Mesodermal cell (in vitro differentiated cells): ENCODE measurements at regions not wholly inside any gene's neighbourhood (a gene's known extent, or its start where the extent isn't known, plus 50 kb on each side); places are given as distances from the start of the nearest gene placed in this dataset.

ENCODE experiments used
- H3K27ac ChIP-seq: 2 replicates; pipeline ENCODE4 v1.7.0; 2013; ENCODE audit warnings: mild to moderate bottlenecking, low read depth, low read length, moderate library complexity; ENCODE audit not compliant: severe bottlenecking
- H3K36me3 ChIP-seq: 2 replicates; pipeline ENCODE4 v1.7.1; 2013; ENCODE audit warnings: mild to moderate bottlenecking, low read length, moderate library complexity; ENCODE audit not compliant: control insufficient read depth, insufficient read depth
- H3K4me1 ChIP-seq: one replicate; pipeline ENCODE4 v1.7.1; 2013; ENCODE audit warnings: mild to moderate bottlenecking, low read length; ENCODE audit not compliant: insufficient read depth, control insufficient read depth, poor library complexity, severe bottlenecking
- H3K4me3 ChIP-seq: 2 replicates; pipeline ENCODE4 v1.7.0; 2013; ENCODE audit warnings: low read length, control low read depth, mild to moderate bottlenecking; ENCODE audit not compliant: insufficient read depth, poor library complexity, severe bottlenecking; ENCODE audit errors: extremely low read depth
- H3K9me3 ChIP-seq: 2 replicates; pipeline ENCODE4 v1.7.1; 2013; ENCODE audit warnings: mild to moderate bottlenecking, low read length, moderate library complexity; ENCODE audit not compliant: control insufficient read depth
- WGBS, 2 experiments: methylation state at CpG; one replicate each; pipeline ENCODE4 v1.1.5; 2013; ENCODE audit warnings: missing lambda C conversion rate in 2 of 2; ENCODE audit not compliant: insufficient coverage in 2 of 2; 5-methylcytosine and 5-hydroxymethylcytosine counted together

DNA sequence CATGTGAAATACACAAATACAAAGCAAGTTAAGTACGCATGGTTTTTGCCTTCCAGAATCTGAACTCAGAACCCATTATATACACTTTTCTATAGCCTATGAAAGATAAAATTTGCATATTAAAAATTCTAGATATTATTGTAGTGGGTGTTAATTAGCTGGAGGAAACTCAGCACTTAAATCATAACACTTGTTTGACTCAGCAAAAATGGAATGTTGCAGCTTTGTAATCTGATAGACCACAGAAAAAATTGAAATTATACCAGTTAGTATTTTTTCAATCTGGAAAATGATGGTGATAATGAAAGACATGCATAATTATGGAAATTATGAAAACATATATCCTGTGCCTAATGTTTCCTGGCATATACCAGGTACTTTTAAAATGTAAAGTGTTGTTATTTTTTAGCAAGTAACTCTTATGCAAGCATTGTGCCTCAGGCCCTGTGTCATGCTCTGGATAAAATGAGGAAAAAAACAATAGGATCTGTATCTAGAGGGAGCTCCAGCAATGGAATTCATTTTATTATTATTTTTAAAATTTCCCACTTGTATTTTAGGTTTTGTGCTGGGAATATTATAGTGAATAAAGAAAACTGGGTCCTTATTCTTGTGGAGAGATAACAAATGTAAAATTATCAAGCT is 490.4 kb upstream of the SEMA3A start:
- no peaks in the 10 kb centered on the region for H3K36me3 ChIP-seq
- H3K27ac ChIP-seq: no peak overlapping the region
- H3K9me3 ChIP-seq: no peaks in the 10 kb centered on the region
- WGBS, 2 experiments: no CpG with 5 or more reads among the region's 1 CpG
- no peaks in the 10 kb centered on the region for H3K4me1 ChIP-seq
- H3K4me3 ChIP-seq: no peak overlapping the region

- H3K4me3 ChIP-seq: no peak overlapping the region
- H3K36me3 ChIP-seq: no peaks in the 10 kb centered on the region
- 85 to 100% methylated on average over 1 of the region's 2 CpGs for WGBS, 2 experiments
- no peaks in the 10 kb centered on the region for H3K4me1 ChIP-seq
- H3K27ac ChIP-seq: no peak overlapping the region
- no peaks in the 10 kb centered on the region for H3K9me3 ChIP-seq
Observed at GRCh38 chr7:84682543-84682942, 488.0 kb upstream of the SEMA3A start.

DNA sequence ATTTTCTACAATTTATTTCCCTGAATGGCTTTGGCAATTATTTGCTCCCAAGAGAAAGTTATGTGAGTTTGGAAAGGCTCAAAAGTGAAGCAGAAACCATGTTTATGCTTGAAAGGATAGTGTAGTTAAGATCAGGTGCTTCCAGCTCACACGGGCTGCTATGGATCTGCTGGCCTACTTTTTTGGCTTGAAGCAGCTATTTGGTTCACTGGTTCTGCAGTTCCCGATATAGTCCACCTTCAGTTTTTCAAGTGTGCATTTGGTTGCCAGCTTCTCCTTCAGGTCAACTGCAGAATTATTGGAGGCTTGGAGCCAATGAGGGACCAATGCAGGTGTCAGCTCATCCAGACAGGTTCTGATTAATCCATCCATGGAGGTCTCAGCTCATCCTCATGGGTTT is 484.3 kb upstream of the SEMA3A start:
- H3K4me3 ChIP-seq: no peak overlapping the region
- 78 to 94% methylated on average over 2 of the region's 2 CpGs for WGBS, 2 experiments
- no peaks in the 10 kb centered on the region for H3K36me3 ChIP-seq
- no peaks in the 10 kb centered on the region for H3K4me1 ChIP-seq
- H3K27ac ChIP-seq: no peak overlapping the region
- no peaks in the 10 kb centered on the region for H3K9me3 ChIP-seq

DNA sequence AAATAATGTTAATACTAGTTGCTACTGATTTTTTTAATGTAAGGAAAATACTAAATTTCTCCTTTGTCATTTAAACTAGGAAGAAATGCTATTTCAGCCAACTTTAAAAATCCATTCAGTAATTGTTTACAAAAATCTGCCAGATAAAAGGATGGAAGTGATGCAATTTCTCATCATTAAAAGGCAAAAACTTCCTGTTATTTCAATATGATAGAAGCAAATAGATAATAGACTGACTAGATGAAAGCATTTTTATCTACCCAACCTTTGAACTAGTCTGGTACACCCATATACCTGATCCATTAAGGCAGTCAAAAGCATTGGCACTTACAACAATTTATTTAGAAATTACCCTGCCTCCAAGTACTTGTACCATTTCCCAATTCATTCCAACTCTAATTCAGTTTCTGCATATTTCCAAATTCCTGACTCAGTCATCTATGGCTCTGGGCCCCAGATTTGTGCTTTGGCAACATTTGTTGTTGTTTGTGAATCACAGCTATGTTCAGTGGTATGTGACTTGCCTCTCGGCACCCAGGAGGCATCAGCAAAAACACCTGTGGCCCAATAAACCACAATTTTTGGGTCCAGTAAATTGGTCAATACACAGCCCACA is 482.6 kb upstream of the SEMA3A start:
- H3K4me1 ChIP-seq: no peaks in the 10 kb centered on the region

DNA sequence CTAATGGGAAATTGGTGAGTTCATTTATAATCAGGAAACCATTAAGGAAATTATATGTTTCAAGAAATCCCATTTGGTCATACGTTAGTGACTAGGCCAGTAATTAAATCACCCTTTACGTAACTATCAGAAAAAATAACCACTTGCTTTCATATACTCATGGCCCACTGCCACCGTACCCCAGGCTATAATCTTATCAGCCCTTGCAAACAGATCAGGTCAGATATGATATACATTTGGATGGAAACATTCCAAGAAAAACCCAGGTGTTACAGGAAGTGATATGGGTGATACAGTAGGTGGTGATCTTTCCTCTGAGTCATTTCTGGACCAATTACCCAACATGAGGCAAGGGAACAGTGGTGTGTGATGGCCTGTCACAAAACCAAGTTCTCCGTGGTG is 481.0 kb upstream of the SEMA3A start:
- no peak overlapping the region for H3K27ac ChIP-seq
- WGBS, 2 experiments: 100% methylated on average over 2 of the region's 4 CpGs; no CpG with 5 or more reads in 1 of the 2 experiments
- H3K4me1 ChIP-seq: no peaks in the 10 kb centered on the region
- H3K9me3 ChIP-seq: no peaks in the 10 kb centered on the region
- no peak overlapping the region for H3K4me3 ChIP-seq
- H3K36me3 ChIP-seq: no peaks in the 10 kb centered on the region

More for the DNA sequence above, 482.6 kb upstream of the SEMA3A start:
- Histone ChIP-seq H3K4me3 (no peak overlapping the region), H3K36me3 (no peaks in the 10 kb centered on the region), H3K27ac (no peak overlapping the region), H3K9me3 (no peaks in the 10 kb centered on the region)
- no CpG with 5 or more reads among the region's 1 CpG for WGBS, 2 experiments

DNA sequence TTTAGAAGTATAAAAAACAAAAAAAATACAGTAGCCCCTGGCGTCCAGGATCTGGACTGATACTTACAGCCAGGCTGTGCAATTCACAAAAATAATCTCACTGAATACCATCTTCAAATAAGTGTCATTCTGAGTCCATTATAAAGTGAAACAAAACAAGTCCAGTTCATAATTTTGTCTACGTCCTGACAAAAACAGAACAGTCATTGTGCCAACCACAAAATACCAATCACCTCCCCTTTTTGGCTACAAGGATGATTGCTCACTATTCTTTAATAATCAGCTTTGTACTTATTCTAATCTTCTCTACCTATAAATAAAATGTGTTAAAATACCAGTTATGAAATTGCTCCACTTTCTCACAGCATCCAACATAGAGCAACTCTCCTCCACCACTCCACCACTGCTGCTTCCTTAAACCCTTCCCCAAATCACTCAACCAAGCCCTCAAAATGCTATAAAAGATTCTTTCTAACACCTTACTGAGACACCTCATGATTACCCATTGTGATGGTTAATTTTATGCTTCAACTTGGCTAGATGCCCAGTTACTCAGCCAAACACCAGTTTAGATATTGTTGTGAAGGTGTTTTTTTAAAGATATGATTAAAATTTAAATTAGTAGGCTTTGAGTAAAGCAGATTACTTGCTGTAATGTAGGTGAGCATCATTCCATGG is 479.8 kb upstream of the SEMA3A start:
- Histone ChIP-seq H3K36me3 (no peaks in the 10 kb centered on the region), H3K27ac (no peak overlapping the region), H3K4me1 (no peaks in the 10 kb centered on the region), H3K4me3 (no peak overlapping the region), H3K9me3 (no peaks in the 10 kb centered on the region)
- 92% methylated on average over 1 of the region's 2 CpGs; no CpG with 5 or more reads in 1 of the 2 experiments for WGBS, 2 experiments

DNA sequence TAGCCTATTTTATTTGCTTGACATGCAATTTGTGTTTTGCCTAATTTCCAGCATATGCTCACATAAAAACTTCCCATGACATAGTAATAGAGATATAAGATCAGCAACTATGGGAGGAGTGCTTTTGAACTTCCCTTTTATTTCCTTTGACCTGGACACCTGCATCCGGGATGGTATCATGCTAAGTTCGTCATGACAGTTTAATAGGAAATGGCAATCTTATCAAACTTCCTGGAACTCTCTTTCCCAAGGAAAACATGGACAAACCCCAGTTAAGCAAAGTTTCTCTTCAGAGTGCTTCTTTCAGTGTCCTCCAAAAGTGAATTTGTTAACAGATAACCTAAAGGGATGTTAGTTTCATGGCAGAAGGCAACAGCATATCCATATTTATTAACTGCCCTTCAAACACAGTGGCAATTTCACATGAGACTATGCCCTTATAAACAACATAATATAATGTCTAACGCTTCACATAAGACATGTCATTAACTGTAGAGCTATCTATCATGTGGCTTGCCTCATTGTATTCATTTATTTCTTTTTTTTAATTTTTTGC is 474.7 kb upstream of the SEMA3A start:
- Histone ChIP-seq H3K36me3 (no peaks in the 10 kb centered on the region), H3K4me3 (no peak overlapping the region), H3K4me1 (no peaks in the 10 kb centered on the region), H3K27ac (no peak overlapping the region), H3K9me3 (no peaks in the 10 kb centered on the region)
- WGBS, 2 experiments: 92 to 94% methylated on average over 2 of the region's 3 CpGs

- Histone ChIP-seq H3K4me1 (no peaks in the 10 kb centered on the region), H3K27ac (no peak overlapping the region), H3K4me3 (no peak overlapping the region), H3K9me3 (no peaks in the 10 kb centered on the region), H3K36me3 (no peaks in the 10 kb centered on the region)
- no CpG with 5 or more reads among the region's 1 CpG for WGBS, 2 experiments
Observed at GRCh38 chr7:84668116-84668515, 473.5 kb upstream of the SEMA3A start.

DNA sequence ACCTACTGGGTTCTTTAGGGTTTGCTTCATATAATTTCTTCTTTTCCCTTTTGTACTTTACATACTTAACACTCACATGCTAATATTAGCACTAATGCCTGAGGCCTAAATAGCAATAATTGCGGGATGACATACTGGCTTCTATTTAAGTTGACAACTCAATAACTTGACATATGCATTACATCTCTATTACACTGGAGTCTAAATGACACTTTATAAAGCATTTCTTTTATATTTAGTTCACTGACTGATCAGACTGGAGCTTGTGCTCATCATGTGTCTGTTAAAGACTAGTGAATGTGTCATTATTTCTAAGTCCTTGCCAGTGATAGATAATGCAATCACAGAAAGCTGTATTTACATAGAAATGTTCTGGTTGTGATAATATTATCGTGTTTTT is 472.1 kb upstream of the SEMA3A start:
- Histone ChIP-seq H3K4me3 (no peak overlapping the region), H3K9me3 (no peaks in the 10 kb centered on the region), H3K36me3 (no peaks in the 10 kb centered on the region), H3K4me1 (no peaks in the 10 kb centered on the region), H3K27ac (no peak overlapping the region)
- 100% methylated on average over 1 of the region's 2 CpGs for WGBS, 2 experiments

GRCh38 chr7:84665339-84665738 is 470.8 kb upstream of the SEMA3A start:
- no peak overlapping the region for H3K4me3 ChIP-seq
- WGBS, 2 experiments: 89% methylated on average over 1 of the region's 2 CpGs; no CpG with 5 or more reads in 1 of the 2 experiments
- H3K9me3 ChIP-seq: no peaks in the 10 kb centered on the region
- no peaks in the 10 kb centered on the region for H3K4me1 ChIP-seq
- H3K27ac ChIP-seq: no peak overlapping the region
- H3K36me3 ChIP-seq: no peaks in the 10 kb centered on the region

DNA sequence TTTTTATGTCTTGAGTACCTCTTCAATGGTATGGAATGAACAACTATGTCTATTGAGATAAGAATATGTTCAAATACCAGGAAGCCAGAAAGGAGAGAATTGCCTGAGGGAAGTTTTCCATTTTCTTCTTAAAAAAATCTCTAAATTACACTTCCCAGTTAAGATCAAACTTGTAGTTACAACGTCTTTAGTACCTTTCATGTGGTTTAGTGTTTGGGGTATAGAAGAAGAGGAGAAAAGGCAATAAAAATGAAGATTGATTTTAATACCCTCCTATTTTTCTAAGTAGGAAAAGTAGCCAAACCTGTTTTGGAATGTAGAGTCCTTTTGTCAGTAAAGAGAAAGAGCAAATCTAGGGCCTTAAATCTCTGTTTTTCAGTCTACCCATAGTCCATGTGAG is 470.0 kb upstream of the SEMA3A start:
- no peak overlapping the region for H3K4me3 ChIP-seq
- H3K4me1 ChIP-seq: no peaks in the 10 kb centered on the region
- no peaks in the 10 kb centered on the region for H3K36me3 ChIP-seq
- no CpG with 5 or more reads among the region's 1 CpG for WGBS, 2 experiments
- no peaks in the 10 kb centered on the region for H3K9me3 ChIP-seq
- no peak overlapping the region for H3K27ac ChIP-seq
